Renal cortical epithelial cell (primary cell): ENCODE measurements at regions not wholly inside any gene's neighbourhood (a gene's known extent, or its start where the extent isn't known, plus 50 kb on each side); places are given as distances from the start of the nearest gene placed in this dataset.
"Not testable (repeated sequence)": the region's sequence is repeated elsewhere in the genome, so short reads cannot be mapped to it uniquely, and the experiment has no call there.

ENCODE experiments used
- DNase-seq: peaks from one replicate; pipeline ENCODE4 v3.0.0-alpha.2; 2011; ENCODE audit warnings: low read depth

GRCh38 chr2:16053437-16054257 is 113.3 kb downstream of the MYCN start:
- no peak for DNase-seq

- not testable (repeated sequence) for DNase-seq
These were observed 112.3 kb downstream of the MYCN start for GRCh38 chr2:16052571-16053052.

- no peak for DNase-seq
These were observed 111.7 kb downstream of the MYCN start for GRCh38 chr2:16051841-16052564.

- no peak for DNase-seq
These were observed 110.6 kb downstream of the MYCN start for GRCh38 chr2:16050908-16051489.

GRCh38 chr2:16050261-16050907 is 110.0 kb downstream of the MYCN start:
- no peak for DNase-seq

- DNase-seq: no peak
These were observed 109.1 kb downstream of the MYCN start for GRCh38 chr2:16049406-16049805.

GRCh38 chr2:16048466-16048865 is 108.1 kb downstream of the MYCN start:
- DNase-seq: no peak

GRCh38 chr2:16047701-16048100 is 107.4 kb downstream of the MYCN start:
- no peak for DNase-seq

GRCh38 chr2:16046649-16047048 is 106.3 kb downstream of the MYCN start:
- DNase-seq: no peak

GRCh38 chr2:16045653-16046352 is 105.5 kb downstream of the MYCN start:
- DNase-seq: no peak

GRCh38 chr2:16044946-16045456 is 104.7 kb downstream of the MYCN start:
- DNase-seq: no peak

GRCh38 chr2:16043627-16044026 is 103.3 kb downstream of the MYCN start:
- DNase-seq: no peak

- no peak for DNase-seq
These were observed 102.8 kb downstream of the MYCN start for GRCh38 chr2:16043192-16043591.

GRCh38 chr2:16042201-16042700 is 101.9 kb downstream of the MYCN start:
- no peak for DNase-seq

- DNase-seq: no peak
These were observed 100.1 kb downstream of the MYCN start for GRCh38 chr2:16040271-16041010.

GRCh38 chr2:16039823-16040222 is 99.5 kb downstream of the MYCN start:
- no peak for DNase-seq

- no peak for DNase-seq
These were observed 98.7 kb downstream of the MYCN start for GRCh38 chr2:16039055-16039454.

- DNase-seq: no peak
These were observed 98.3 kb downstream of the MYCN start for GRCh38 chr2:16038621-16039020.

GRCh38 chr2:16037808-16038457 is 97.6 kb downstream of the MYCN start:
- no peak for DNase-seq

- DNase-seq: no peak
These were observed 96.6 kb downstream of the MYCN start for GRCh38 chr2:16036951-16037350.
